A549 (cell line): ENCODE measurements at regions not wholly inside any gene's neighbourhood (a gene's known extent, or its start where the extent isn't known, plus 50 kb on each side); places are given as distances from the start of the nearest gene placed in this dataset.

ENCODE experiments used
- FOSL2 ChIP-seq, 2 experiments: fragments of 450-650 bp in 1 of 2; fragments of >200 bp in 1 of 2; sonication (Bioruptor Twin) in 1 of 2; formaldehyde crosslinking; IDR thresholded peaks; 2 replicates each; pipeline versions ENCODE4 v1.5.0 to v1.6.1; 2016 to 2020; ENCODE audit warnings: mild to moderate bottlenecking in 1 of 2, moderate library complexity in 1 of 2
- MAX ChIP-seq: IDR thresholded peaks from 2 replicates; pipeline ENCODE4 v1.6.1; 2012
- MAZ ChIP-seq: fragments of 150-350 bp; IDR thresholded peaks from 2 replicates; pipeline ENCODE4 v1.6.1; 2014; ENCODE audit warnings: antibody characterized with exemption, low read depth, low read length, borderline replicate concordance
- NR3C1 ChIP-seq: fragments of >200 bp; sonication (Bioruptor Twin); formaldehyde crosslinking; IDR thresholded peaks from 3 replicates; pipeline ENCODE4 v1.6.1; 2017
- PHF8 ChIP-seq: fragments of 200-600 bp; sonication (generic); IDR thresholded peaks from 2 replicates; pipeline ENCODE4 v1.6.1; 2016; ENCODE audit warnings: low read depth, mild to moderate bottlenecking, antibody characterized with exemption, moderate library complexity, borderline replicate concordance
- SMC3 ChIP-seq: fragments of >200 bp; sonication (Bioruptor Twin); formaldehyde crosslinking; IDR thresholded peaks from 3 replicates; pipeline ENCODE4 v1.6.1; 2018; ENCODE audit warnings: inconsistent platforms
- USF2 ChIP-seq: fragments of 450-650 bp; IDR thresholded peaks from 2 replicates; pipeline ENCODE4 v1.6.1; 2014; ENCODE audit warnings: antibody characterized with exemption
- TF ChIP-seq, protein P1 (sequence below): fragments of >200 bp; sonication (Bioruptor Twin); formaldehyde crosslinking; IDR thresholded peaks from 3 replicates; pipeline ENCODE4 v1.5.1; 2016
- TF ChIP-seq, protein P2 (sequence below): fragments of 200-600 bp; sonication (generic); IDR thresholded peaks from 2 replicates; pipeline ENCODE4 v1.6.1; 2016; ENCODE audit warnings: antibody characterized with exemption, mild to moderate bottlenecking, moderate library complexity

DNA sequence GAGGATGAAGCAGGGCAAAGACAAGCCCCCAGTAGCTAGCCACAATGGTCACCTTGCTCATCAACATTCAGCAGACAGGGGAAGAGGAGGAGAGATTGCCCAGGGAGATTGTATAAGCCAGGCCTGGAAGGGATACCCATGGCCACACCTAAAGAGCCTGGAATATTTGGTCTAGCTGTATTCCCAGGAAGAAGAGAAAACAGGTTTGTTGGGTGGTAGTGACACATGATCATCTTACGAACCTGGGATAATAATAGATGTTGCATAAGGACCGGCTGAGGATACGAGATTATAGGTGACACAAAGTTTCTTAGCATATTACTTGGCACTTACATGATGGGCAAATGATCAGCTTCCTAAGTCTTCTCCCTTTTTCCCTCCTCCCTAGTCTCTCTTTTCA, 95.9 kb downstream of the HHIPL2 start:
- TF ChIP-seq MAZ = no peak
- TF ChIP-seq, protein P1, sequence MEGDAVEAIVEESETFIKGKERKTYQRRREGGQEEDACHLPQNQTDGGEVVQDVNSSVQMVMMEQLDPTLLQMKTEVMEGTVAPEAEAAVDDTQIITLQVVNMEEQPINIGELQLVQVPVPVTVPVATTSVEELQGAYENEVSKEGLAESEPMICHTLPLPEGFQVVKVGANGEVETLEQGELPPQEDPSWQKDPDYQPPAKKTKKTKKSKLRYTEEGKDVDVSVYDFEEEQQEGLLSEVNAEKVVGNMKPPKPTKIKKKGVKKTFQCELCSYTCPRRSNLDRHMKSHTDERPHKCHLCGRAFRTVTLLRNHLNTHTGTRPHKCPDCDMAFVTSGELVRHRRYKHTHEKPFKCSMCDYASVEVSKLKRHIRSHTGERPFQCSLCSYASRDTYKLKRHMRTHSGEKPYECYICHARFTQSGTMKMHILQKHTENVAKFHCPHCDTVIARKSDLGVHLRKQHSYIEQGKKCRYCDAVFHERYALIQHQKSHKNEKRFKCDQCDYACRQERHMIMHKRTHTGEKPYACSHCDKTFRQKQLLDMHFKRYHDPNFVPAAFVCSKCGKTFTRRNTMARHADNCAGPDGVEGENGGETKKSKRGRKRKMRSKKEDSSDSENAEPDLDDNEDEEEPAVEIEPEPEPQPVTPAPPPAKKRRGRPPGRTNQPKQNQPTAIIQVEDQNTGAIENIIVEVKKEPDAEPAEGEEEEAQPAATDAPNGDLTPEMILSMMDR = no peak
- TF ChIP-seq, protein P2, sequence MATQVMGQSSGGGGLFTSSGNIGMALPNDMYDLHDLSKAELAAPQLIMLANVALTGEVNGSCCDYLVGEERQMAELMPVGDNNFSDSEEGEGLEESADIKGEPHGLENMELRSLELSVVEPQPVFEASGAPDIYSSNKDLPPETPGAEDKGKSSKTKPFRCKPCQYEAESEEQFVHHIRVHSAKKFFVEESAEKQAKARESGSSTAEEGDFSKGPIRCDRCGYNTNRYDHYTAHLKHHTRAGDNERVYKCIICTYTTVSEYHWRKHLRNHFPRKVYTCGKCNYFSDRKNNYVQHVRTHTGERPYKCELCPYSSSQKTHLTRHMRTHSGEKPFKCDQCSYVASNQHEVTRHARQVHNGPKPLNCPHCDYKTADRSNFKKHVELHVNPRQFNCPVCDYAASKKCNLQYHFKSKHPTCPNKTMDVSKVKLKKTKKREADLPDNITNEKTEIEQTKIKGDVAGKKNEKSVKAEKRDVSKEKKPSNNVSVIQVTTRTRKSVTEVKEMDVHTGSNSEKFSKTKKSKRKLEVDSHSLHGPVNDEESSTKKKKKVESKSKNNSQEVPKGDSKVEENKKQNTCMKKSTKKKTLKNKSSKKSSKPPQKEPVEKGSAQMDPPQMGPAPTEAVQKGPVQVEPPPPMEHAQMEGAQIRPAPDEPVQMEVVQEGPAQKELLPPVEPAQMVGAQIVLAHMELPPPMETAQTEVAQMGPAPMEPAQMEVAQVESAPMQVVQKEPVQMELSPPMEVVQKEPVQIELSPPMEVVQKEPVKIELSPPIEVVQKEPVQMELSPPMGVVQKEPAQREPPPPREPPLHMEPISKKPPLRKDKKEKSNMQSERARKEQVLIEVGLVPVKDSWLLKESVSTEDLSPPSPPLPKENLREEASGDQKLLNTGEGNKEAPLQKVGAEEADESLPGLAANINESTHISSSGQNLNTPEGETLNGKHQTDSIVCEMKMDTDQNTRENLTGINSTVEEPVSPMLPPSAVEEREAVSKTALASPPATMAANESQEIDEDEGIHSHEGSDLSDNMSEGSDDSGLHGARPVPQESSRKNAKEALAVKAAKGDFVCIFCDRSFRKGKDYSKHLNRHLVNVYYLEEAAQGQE = no peak
- TF ChIP-seq FOSL2 (IDR thresholded peaks at IDR 0.05) = no peak
- no peak for TF ChIP-seq FOSL2 (CRISPR knock-in tag; IDR thresholded peaks at IDR 0.05)
- TF ChIP-seq SMC3 = no peak
- no peak for TF ChIP-seq PHF8
- no peak for TF ChIP-seq MAX
- TF ChIP-seq NR3C1 = no peak
- TF ChIP-seq USF2 = no peak
